Mesenchymal stem cell (in vitro differentiated cells and primary cell): ENCODE measurements at regions not wholly inside any gene's neighbourhood (a gene's known extent, or its start where the extent isn't known, plus 50 kb on each side); places are given as distances from the start of the nearest gene placed in this dataset.

Experiments used
- DNase-seq: peaks from one replicate; pipeline ENCODE4 v3.0.0-alpha.2; 2013
- H2AFZ ChIP-seq: one replicate; pipeline ENCODE4 v1.6.1; 2013; ENCODE audit warnings: low read depth, mild to moderate bottlenecking, control low read depth, inconsistent platforms, low read length, moderate library complexity
- H2AK5ac ChIP-seq: 2 replicates; pipeline ENCODE4 v1.6.1; 2013; ENCODE audit warnings: low read length, moderate library complexity, mild to moderate bottlenecking, inconsistent platforms; ENCODE audit not compliant: severe bottlenecking
- H2BK120ac ChIP-seq: one replicate; pipeline ENCODE4 v1.6.1; 2013; ENCODE audit warnings: low read depth, mild to moderate bottlenecking, inconsistent platforms, low read length, moderate library complexity
- H2BK12ac ChIP-seq, 2 experiments: one replicate each; pipeline ENCODE4 v1.6.1; 2013; ENCODE audit warnings: inconsistent platforms in 2 of 2, low read length in 2 of 2, mild to moderate bottlenecking in 2 of 2, moderate library complexity in 2 of 2, control low read depth in 1 of 2
- H2BK15ac ChIP-seq: one replicate; pipeline ENCODE4 v1.6.1; 2013; ENCODE audit warnings: mild to moderate bottlenecking, low read depth, inconsistent platforms; ENCODE audit not compliant: poor library complexity, severe bottlenecking
- H2BK5ac ChIP-seq: 2 replicates; pipeline ENCODE4 v1.6.1; 2013; ENCODE audit warnings: low read depth, mild to moderate bottlenecking, low read length, control low read depth, inconsistent platforms; ENCODE audit not compliant: poor library complexity, severe bottlenecking
- H3K14ac ChIP-seq, 2 experiments: one replicate each; pipeline ENCODE4 v1.6.1; 2013; ENCODE audit warnings: inconsistent platforms in 2 of 2, low read length in 2 of 2, control low read depth in 1 of 2, mild to moderate bottlenecking in 1 of 2, moderate library complexity in 1 of 2
- H3K18ac ChIP-seq, 2 experiments: one replicate each; pipeline ENCODE4 v1.6.1; 2013; ENCODE audit warnings: inconsistent platforms in 2 of 2, low read length in 2 of 2, control low read depth in 1 of 2, low read depth in 1 of 2, mild to moderate bottlenecking in 1 of 2
- H3K23ac ChIP-seq, 2 experiments: one replicate each; pipeline ENCODE4 v1.6.1; 2013; ENCODE audit warnings: inconsistent platforms in 2 of 2, low read length in 2 of 2, mild to moderate bottlenecking in 2 of 2, moderate library complexity in 2 of 2, control low read depth in 1 of 2
- H3K27ac ChIP-seq: 2 replicates; pipeline ENCODE4 v1.5.1; 2013; ENCODE audit warnings: mild to moderate bottlenecking, moderate library complexity, low read length, control low read depth, inconsistent platforms; ENCODE audit not compliant: poor library complexity, severe bottlenecking
- H3K27me3 ChIP-seq, 2 experiments: 2 replicates each; pipeline versions ENCODE4 v1.6.1 to v1.7.0; 2013; ENCODE audit warnings: low read length in 2 of 2, mild to moderate bottlenecking in 2 of 2, moderate library complexity in 2 of 2, control low read depth in 1 of 2, inconsistent platforms in 1 of 2; ENCODE audit not compliant: control insufficient read depth in 1 of 2, insufficient read depth in 1 of 2
- H3K36me3 ChIP-seq, 2 experiments: 2 replicates each; pipeline versions ENCODE4 v1.6.1 to v1.7.0; 2013; ENCODE audit warnings: low read length in 2 of 2, control low read depth in 1 of 2, inconsistent platforms in 1 of 2, low read depth in 1 of 2, mild to moderate bottlenecking in 1 of 2; ENCODE audit not compliant: insufficient read depth in 2 of 2, control insufficient read depth in 1 of 2
- H3K4ac ChIP-seq, 2 experiments: one replicate each; pipeline ENCODE4 v1.6.1; 2013; ENCODE audit warnings: inconsistent platforms in 2 of 2, low read length in 2 of 2, mild to moderate bottlenecking in 2 of 2, moderate library complexity in 2 of 2, control low read depth in 1 of 2, low read depth in 1 of 2
- H3K4me1 ChIP-seq: 2 replicates; pipeline ENCODE4 v1.6.1; 2013; ENCODE audit warnings: low read depth, low read length, control low read depth; ENCODE audit not compliant: control insufficient read depth, insufficient read depth
- H3K4me2 ChIP-seq: 2 replicates; pipeline ENCODE4 v1.6.1; 2013; ENCODE audit warnings: low read length, mild to moderate bottlenecking, inconsistent platforms; ENCODE audit not compliant: poor library complexity, severe bottlenecking
- H3K4me3 ChIP-seq, 2 experiments: 2 replicates each; pipeline versions ENCODE4 v1.5.1 to v1.7.0; 2013; ENCODE audit warnings: low read length in 2 of 2, mild to moderate bottlenecking in 2 of 2, control low read depth in 1 of 2, low read depth in 1 of 2; ENCODE audit not compliant: insufficient read depth in 1 of 2
- H3K79me1 ChIP-seq: replicated peaks from 2 replicates; pipeline ENCODE4 v1.6.1; 2013; ENCODE audit warnings: mild to moderate bottlenecking, control low read depth, low read length, inconsistent platforms; ENCODE audit not compliant: poor library complexity, severe bottlenecking
- H3K9ac ChIP-seq: 2 replicates; pipeline ENCODE4 v1.7.0; 2013; ENCODE audit warnings: mild to moderate bottlenecking, low read length, moderate library complexity
- H3K9me3 ChIP-seq: 2 replicates; pipeline ENCODE4 v1.7.0; 2013; ENCODE audit warnings: mild to moderate bottlenecking, low read length; ENCODE audit not compliant: control insufficient read depth
- H4K8ac ChIP-seq: one replicate; pipeline ENCODE4 v1.6.1; 2013; ENCODE audit warnings: inconsistent platforms, mild to moderate bottlenecking, low read length, moderate library complexity
- H4K91ac ChIP-seq: one replicate; pipeline ENCODE4 v1.6.1; 2013; ENCODE audit warnings: mild to moderate bottlenecking, low read length, inconsistent platforms
- WGBS: methylation state at CpG from one replicate; pipeline ENCODE4 v1.1.7; 2013; ENCODE audit warnings: mixed read lengths; 5-methylcytosine and 5-hydroxymethylcytosine counted together

GRCh38 chr1:30613188-30613587, 110.2 kb downstream of the MATN1 start:
- no peaks in the 10 kb centered on the region for H3K36me3 ChIP-seq
- no peak overlapping the region for H2BK15ac ChIP-seq
- no peak overlapping the region for H2BK5ac ChIP-seq
- peaks cover 0 to 22% of the 10 kb centered on the region in 2 experiments for H3K27me3 ChIP-seq
- H2AFZ ChIP-seq: no peak overlapping the region
- 68% methylated on average over 1 of the region's 1 CpG for WGBS
- H2BK120ac ChIP-seq: no peak overlapping the region
- no peak overlapping the region for H2BK12ac ChIP-seq
- no peak overlapping the region for H3K14ac ChIP-seq
- DNase-seq: no peak
- H4K8ac ChIP-seq: no peak overlapping the region
- no peaks in the 10 kb centered on the region for H3K4me1 ChIP-seq
- no peak overlapping the region for H4K91ac ChIP-seq
- H3K4me3 ChIP-seq: no peak overlapping the region
- no peak overlapping the region for H3K27ac ChIP-seq
- H3K23ac ChIP-seq: no peak overlapping the region
- no peaks in the 10 kb centered on the region for H3K9me3 ChIP-seq
- no peak overlapping the region for H2AK5ac ChIP-seq
- no peaks in the 10 kb centered on the region for H3K79me1 ChIP-seq
- no peak overlapping the region for H3K4ac ChIP-seq
- H3K4me2 ChIP-seq: no peak overlapping the region
- peak overlapping the region; percentile 19 for H3K9ac ChIP-seq
- no peak overlapping the region for H3K18ac ChIP-seq

- H3K27me3 ChIP-seq: peaks cover 0 to 25% of the 10 kb centered on the region in 2 experiments
- WGBS: 82% methylated on average over 1 of the region's 1 CpG
Measured at GRCh38 chr1:30612536-30613065, 110.8 kb downstream of the MATN1 start.

DNA sequence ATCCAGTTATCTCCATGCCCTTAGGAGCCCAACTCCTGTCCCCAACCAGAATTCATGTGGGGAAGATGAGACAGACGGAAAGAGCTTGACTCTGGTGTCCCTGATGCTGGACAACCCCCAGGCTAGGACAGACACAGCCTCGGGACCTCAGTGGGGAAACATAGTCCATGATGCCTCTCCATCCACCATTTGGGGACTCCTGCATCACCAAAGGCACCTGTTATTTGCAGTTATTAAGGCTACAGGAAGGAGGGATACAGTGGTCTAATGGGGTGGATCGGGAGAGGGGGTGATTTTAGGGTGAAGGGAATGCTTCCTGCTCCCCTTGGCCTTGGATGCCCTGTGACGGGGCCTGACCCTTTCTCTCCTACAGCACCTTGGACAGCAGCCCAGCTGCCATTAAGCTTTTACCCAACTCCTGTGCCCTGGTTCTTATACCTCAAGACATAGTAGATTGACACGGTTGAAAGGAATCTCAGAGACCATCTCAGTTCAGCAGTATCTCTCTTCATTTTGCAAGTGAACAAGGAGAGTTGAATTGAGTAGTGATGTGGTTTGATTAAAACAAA, 111.6 kb downstream of the MATN1 start:
- H3K4me2 ChIP-seq: no peak overlapping the region
- no peak overlapping the region for H4K91ac ChIP-seq
- no peak overlapping the region for H3K9ac ChIP-seq
- H3K4me3 ChIP-seq: no peak overlapping the region
- no peaks in the 10 kb centered on the region for H3K79me1 ChIP-seq
- no peak overlapping the region for H3K4ac ChIP-seq
- WGBS: 58% methylated on average over 4 of the region's 5 CpGs
- H3K36me3 ChIP-seq: no peaks in the 10 kb centered on the region
- H3K14ac ChIP-seq: no peak overlapping the region
- DNase-seq: no peak
- no peak overlapping the region for H3K23ac ChIP-seq
- no peaks in the 10 kb centered on the region for H3K9me3 ChIP-seq
- H2BK12ac ChIP-seq: no peak overlapping the region
- no peak overlapping the region for H2BK15ac ChIP-seq
- no peak overlapping the region for H3K18ac ChIP-seq
- no peaks in the 10 kb centered on the region for H3K4me1 ChIP-seq
- H3K27ac ChIP-seq: no peak overlapping the region
- no peak overlapping the region for H2BK120ac ChIP-seq
- peaks cover 0 to 33% of the 10 kb centered on the region in 2 experiments for H3K27me3 ChIP-seq
- H2BK5ac ChIP-seq: no peak overlapping the region
- no peak overlapping the region for H2AK5ac ChIP-seq
- no peak overlapping the region for H2AFZ ChIP-seq
- H4K8ac ChIP-seq: no peak overlapping the region

More at GRCh38 chr1:30612536-30613065, 110.8 kb downstream of the MATN1 start:
- Histone ChIP-seq H3K4me3 (no peak overlapping the region), H3K4ac (no peak overlapping the region), H3K4me1 (no peaks in the 10 kb centered on the region), H3K14ac (no peak overlapping the region), H2BK15ac (no peak overlapping the region), H2AK5ac (no peak overlapping the region), H3K23ac (no peak overlapping the region), H3K36me3 (no peaks in the 10 kb centered on the region), H4K8ac (no peak overlapping the region), H3K27ac (no peak overlapping the region), H3K9me3 (no peaks in the 10 kb centered on the region), H3K9ac (peak overlapping the region; percentile 19), H2AFZ (no peak overlapping the region), H4K91ac (no peak overlapping the region), H3K79me1 (no peaks in the 10 kb centered on the region), H2BK120ac (no peak overlapping the region), H3K4me2 (no peak overlapping the region), H2BK5ac (no peak overlapping the region), H2BK12ac (no peak overlapping the region), H3K18ac (no peak overlapping the region)
- DNase-seq: no peak

GRCh38 chr1:30610917-30611316, 112.5 kb downstream of the MATN1 start:
- no peak overlapping the region for H2BK15ac ChIP-seq
- no peak overlapping the region for H2BK5ac ChIP-seq
- no peak overlapping the region for H4K8ac ChIP-seq

More at GRCh38 chr1:30610917-30611316, 112.5 kb downstream of the MATN1 start:
- H3K27me3 ChIP-seq: peaks cover 0 to 34% of the 10 kb centered on the region in 2 experiments
- no peak overlapping the region for H3K4ac ChIP-seq
- H3K23ac ChIP-seq: no peak overlapping the region
- no peak for DNase-seq
- no peaks in the 10 kb centered on the region for H3K36me3 ChIP-seq
- H3K14ac ChIP-seq: no peak overlapping the region
- no peak overlapping the region for H2AFZ ChIP-seq
- no peak overlapping the region for H3K4me3 ChIP-seq
- no peak overlapping the region for H3K18ac ChIP-seq
- H2BK12ac ChIP-seq: no peak overlapping the region
- no peak overlapping the region for H2AK5ac ChIP-seq
- H3K79me1 ChIP-seq: no peaks in the 10 kb centered on the region
- H3K4me2 ChIP-seq: no peak overlapping the region
- H3K9me3 ChIP-seq: no peaks in the 10 kb centered on the region
- no peaks in the 10 kb centered on the region for H3K4me1 ChIP-seq
- H4K91ac ChIP-seq: no peak overlapping the region
- H3K9ac ChIP-seq: no peak overlapping the region
- H2BK120ac ChIP-seq: no peak overlapping the region
- no peak overlapping the region for H3K27ac ChIP-seq
